WTC11 (cell line): ENCODE measurements at regions not wholly inside any gene's neighbourhood (a gene's known extent, or its start where the extent isn't known, plus 50 kb on each side); places are given as distances from the start of the nearest gene placed in this dataset.

Source experiments
- CBFB ChIP-seq: sonication (generic); formaldehyde crosslinking; IDR thresholded peaks from 2 replicates; pipeline ENCODE4 v1.8.1; 2022; ENCODE audit warnings: mild to moderate bottlenecking, low read depth, missing genetic modification reagents
- CTCF ChIP-seq: fragments of 200-600 bp; IDR thresholded peaks from 2 replicates; pipeline ENCODE4 v1.8.0; 2022; ENCODE audit warnings: antibody characterized with exemption
- E2F1 ChIP-seq: sonication (generic); formaldehyde crosslinking; IDR thresholded peaks from 2 replicates; pipeline ENCODE4 v1.8.0; 2022; ENCODE audit warnings: mild to moderate bottlenecking, missing genetic modification reagents
- ELF4 ChIP-seq: sonication (generic); formaldehyde crosslinking; IDR thresholded peaks from 2 replicates; pipeline ENCODE4 v1.8.1; 2022; ENCODE audit warnings: low read depth, mild to moderate bottlenecking, moderate library complexity, missing genetic modification reagents
- MAX ChIP-seq: sonication (generic); formaldehyde crosslinking; IDR thresholded peaks from 2 replicates; pipeline ENCODE4 v1.8.0; 2022; ENCODE audit warnings: mild to moderate bottlenecking, missing genetic modification reagents
- RORB ChIP-seq: fragments of 250-450 bp; sonication (Bioruptor Pico); IDR thresholded peaks from 2 replicates; pipeline ENCODE4 v1.9.0; 2021; ENCODE audit warnings: mild to moderate bottlenecking
- TEAD1 ChIP-seq: sonication (generic); formaldehyde crosslinking; IDR thresholded peaks from 2 replicates; pipeline ENCODE4 v1.8.0; 2022; ENCODE audit warnings: mild to moderate bottlenecking, missing genetic modification reagents
- ZNF121 ChIP-seq: sonication (generic); formaldehyde crosslinking; IDR thresholded peaks from 2 replicates; pipeline ENCODE4 v1.8.0; 2023; ENCODE audit warnings: missing genetic modification reagents
- ZNF232 ChIP-seq: sonication (generic); formaldehyde crosslinking; IDR thresholded peaks from 2 replicates; pipeline ENCODE4 v1.8.0; 2022; ENCODE audit warnings: mild to moderate bottlenecking, missing genetic modification reagents
- ZNF423 ChIP-seq: fragments of 250-450 bp; sonication (Bioruptor Pico); IDR thresholded peaks from 2 replicates; pipeline ENCODE4 v2.1.2; 2022; ENCODE audit warnings: mild to moderate bottlenecking, moderate library complexity

- TF ChIP-seq ZNF423 (CRISPR knock-in tag) (no peak), CTCF (no peak), ZNF232 (CRISPR knock-in tag) (no peak), CBFB (CRISPR knock-in tag) (no peak), ZNF121 (CRISPR knock-in tag) (no peak), MAX (CRISPR knock-in tag) (no peak), ELF4 (no peak), E2F1 (CRISPR knock-in tag) (no peak), RORB (no peak), TEAD1 (CRISPR knock-in tag) (no peak)
Measured at GRCh38 chr4:183808097-183808456, 97.0 kb upstream of the STOX2 start.
